Ishikawa (cell line): ENCODE measurements at regions not wholly inside any gene's neighbourhood (a gene's known extent, or its start where the extent isn't known, plus 50 kb on each side); places are given as distances from the start of the nearest gene placed in this dataset.
A peak's percentile ranks its signal among the peaks of the same experiment; 100 is the strongest.
"Not testable (repeated sequence)": the region's sequence is repeated elsewhere in the genome, so short reads cannot be mapped to it uniquely, and the experiment has no call there.

ENCODE experiments used
- CEBPB ChIP-seq: IDR thresholded peaks from 2 replicates; pipeline ENCODE4 v1.6.1; 2012
- CREB1 ChIP-seq: IDR thresholded peaks from 2 replicates; pipeline ENCODE4 v1.6.1; 2012; ENCODE audit warnings: low read depth
- EGR1 ChIP-seq: IDR thresholded peaks from 2 replicates; pipeline ENCODE4 v1.6.1; 2012
- EP300 ChIP-seq: IDR thresholded peaks from 2 replicates; pipeline ENCODE4 v1.6.1; 2012; ENCODE audit warnings: borderline replicate concordance
- FOXM1 ChIP-seq: IDR thresholded peaks from 2 replicates; pipeline ENCODE4 v1.6.1; 2012; ENCODE audit warnings: low read depth, borderline replicate concordance
- MAX ChIP-seq: IDR thresholded peaks from 2 replicates; pipeline ENCODE4 v1.6.1; 2012
- RAD21 ChIP-seq: IDR thresholded peaks from 2 replicates; pipeline ENCODE4 v1.6.1; 2012; ENCODE audit warnings: low read depth
- REST ChIP-seq: IDR thresholded peaks from 2 replicates; pipeline ENCODE4 v1.6.1; 2012; ENCODE audit warnings: low read depth, mild to moderate bottlenecking
- USF1 ChIP-seq: IDR thresholded peaks from 2 replicates; pipeline ENCODE4 v1.6.1; 2012
- YY1 ChIP-seq: IDR thresholded peaks from 2 replicates; pipeline ENCODE4 v1.6.1; 2012; ENCODE audit warnings: low read depth
- ZBTB7A ChIP-seq: IDR thresholded peaks from 2 replicates; pipeline ENCODE4 v1.6.1; 2012; ENCODE audit warnings: low read depth

DNA sequence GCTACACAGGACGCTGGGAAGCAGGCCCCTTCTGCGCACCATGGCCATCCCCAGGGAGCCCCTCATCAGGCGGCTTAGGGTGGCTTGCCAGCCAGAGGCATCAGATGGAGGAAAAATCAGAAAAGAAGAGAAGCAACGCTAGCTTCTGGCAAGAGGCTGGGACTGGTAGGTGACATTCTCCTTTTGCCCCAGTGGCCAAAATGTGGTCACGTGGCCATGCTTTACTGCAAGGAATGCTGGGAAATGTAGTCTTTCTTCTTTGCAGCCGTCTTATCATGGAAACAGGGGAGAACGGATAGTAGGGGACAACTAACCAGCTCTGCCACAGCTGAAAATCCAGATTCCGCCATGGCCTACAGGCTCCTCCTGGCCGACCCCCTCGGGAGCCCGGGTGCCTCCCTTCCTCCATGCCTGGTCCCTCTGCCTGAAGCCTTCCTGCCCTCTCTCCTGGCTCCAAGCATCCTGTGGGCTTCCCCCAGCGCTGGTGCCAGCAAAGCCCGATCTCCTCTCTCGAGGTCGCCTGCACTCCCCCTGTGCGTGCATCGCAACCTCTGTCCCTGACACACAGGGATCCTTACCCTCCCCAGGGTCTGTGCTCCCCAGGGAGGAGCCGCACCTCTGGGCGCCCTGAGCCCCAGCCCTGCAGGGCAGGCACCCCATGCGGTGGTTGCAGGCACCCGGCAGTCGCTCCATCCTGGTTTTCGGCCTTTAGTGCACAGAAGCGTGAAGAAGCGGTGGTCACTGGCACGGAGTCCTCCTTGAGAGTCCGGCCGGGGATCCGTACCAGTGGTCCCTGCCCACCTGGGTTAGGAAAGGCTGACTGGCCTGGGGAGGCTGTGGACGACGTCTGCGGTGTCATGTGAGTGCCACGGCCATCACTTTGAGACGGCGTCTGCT, 307.7 kb downstream of the TP53TG3F start:
- not testable (repeated sequence) for TF ChIP-seq REST, MAX, ZBTB7A, EGR1, RAD21, EP300, CREB1, YY1, FOXM1, CEBPB
- TF ChIP-seq USF1 = peak; percentile 77
